HG03460 (cell line): ENCODE measurements at regions not wholly inside any gene's neighbourhood (a gene's known extent, or its start where the extent isn't known, plus 50 kb on each side); places are given as distances from the start of the nearest gene placed in this dataset.
"Not testable (repeated sequence)": the region's sequence is repeated elsewhere in the genome, so short reads cannot be mapped to it uniquely, and the experiment has no call there.

Experiments
- ATAC-seq: cut with Tn5 transposase; IDR thresholded peaks from one replicate; pipeline ENCODE4 v1.9.1; 2021; ENCODE audit not compliant: unreplicated experiment

GRCh38 chr10:125252937-125253336 is 92.6 kb upstream of the CTBP2 start:
- ATAC-seq: no peak

GRCh38 chr10:125250834-125251233 is 90.5 kb upstream of the CTBP2 start:
- not testable (repeated sequence) for ATAC-seq

GRCh38 chr10:125249948-125250347 is 89.6 kb upstream of the CTBP2 start:
- no peak for ATAC-seq

- ATAC-seq: no peak
These were observed 88.1 kb upstream of the CTBP2 start for GRCh38 chr10:125248489-125248888.

- ATAC-seq: no peak
These were observed 87.2 kb upstream of the CTBP2 start for GRCh38 chr10:125247576-125247975.

- no peak for ATAC-seq
These were observed 83.3 kb upstream of the CTBP2 start for GRCh38 chr10:125243532-125244253.

- ATAC-seq: no peak
These were observed 78.3 kb upstream of the CTBP2 start for GRCh38 chr10:125238682-125239081.

- ATAC-seq: no peak
These were observed 75.7 kb upstream of the CTBP2 start for GRCh38 chr10:125236091-125236490.

- ATAC-seq: no peak
These were observed 75.0 kb upstream of the CTBP2 start for GRCh38 chr10:125235093-125236069.

GRCh38 chr10:125234576-125234975 is 74.2 kb upstream of the CTBP2 start:
- not testable (repeated sequence) for ATAC-seq

- ATAC-seq: no peak
These were observed 73.4 kb upstream of the CTBP2 start for GRCh38 chr10:125233726-125234125.

- no peak for ATAC-seq
These were observed 72.5 kb upstream of the CTBP2 start for GRCh38 chr10:125232841-125233240.

GRCh38 chr10:125231813-125232475 is 71.6 kb upstream of the CTBP2 start:
- no peak for ATAC-seq

- no peak for ATAC-seq
These were observed 70.9 kb upstream of the CTBP2 start for GRCh38 chr10:125231116-125231812.

- no peak for ATAC-seq
These were observed 69.9 kb upstream of the CTBP2 start for GRCh38 chr10:125230251-125230650.

- ATAC-seq: not testable (repeated sequence)
These were observed 68.0 kb upstream of the CTBP2 start for GRCh38 chr10:125228245-125228940.

GRCh38 chr10:125227546-125227945 is 67.2 kb upstream of the CTBP2 start:
- no peak for ATAC-seq

- ATAC-seq: no peak
These were observed 66.5 kb upstream of the CTBP2 start for GRCh38 chr10:125226823-125227222.

- ATAC-seq: no peak
These were observed 65.6 kb upstream of the CTBP2 start for GRCh38 chr10:125226005-125226404.

GRCh38 chr10:125225051-125225450 is 64.7 kb upstream of the CTBP2 start:
- no peak for ATAC-seq
